ENCODE measurements at regions not wholly inside any gene's neighbourhood (a gene's known extent, or its start where the extent isn't known, plus 50 kb on each side); places are given as distances from the start of the nearest gene placed in this dataset.

DNA sequence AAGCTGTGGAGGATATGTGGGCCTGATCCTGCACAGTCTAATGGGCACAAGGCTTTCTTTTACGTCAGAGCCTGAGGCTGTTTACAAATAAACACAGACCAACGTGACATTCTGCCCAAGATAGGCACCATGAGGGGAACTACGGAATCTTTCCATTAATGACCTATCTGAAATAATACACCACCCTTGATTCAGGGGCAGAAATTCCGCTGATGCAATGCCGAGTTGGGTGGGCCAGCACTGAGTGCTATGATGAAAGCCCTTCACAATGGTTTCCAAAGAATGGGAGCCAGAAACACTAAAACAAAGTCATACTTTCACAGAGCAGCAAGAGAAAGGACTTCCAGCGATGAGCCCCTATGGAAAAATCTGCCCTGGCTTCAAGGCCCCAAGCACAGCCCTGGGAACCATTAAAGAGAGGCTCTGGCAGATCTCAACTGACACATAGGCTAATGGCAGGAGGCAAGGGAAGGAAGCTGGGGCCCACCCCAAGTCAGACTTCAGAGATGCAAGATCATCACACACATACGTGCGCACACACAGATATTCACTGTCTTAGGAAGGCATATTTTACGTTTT, 72.2 kb upstream of the DLX6 start:
- no peak for TF ChIP-seq TAF1 (conservative IDR thresholded peaks at IDR 0.05)
- no peak for TF ChIP-seq JUND (IDR thresholded peaks at IDR 0.05)
- TF ChIP-seq, protein P1, sequence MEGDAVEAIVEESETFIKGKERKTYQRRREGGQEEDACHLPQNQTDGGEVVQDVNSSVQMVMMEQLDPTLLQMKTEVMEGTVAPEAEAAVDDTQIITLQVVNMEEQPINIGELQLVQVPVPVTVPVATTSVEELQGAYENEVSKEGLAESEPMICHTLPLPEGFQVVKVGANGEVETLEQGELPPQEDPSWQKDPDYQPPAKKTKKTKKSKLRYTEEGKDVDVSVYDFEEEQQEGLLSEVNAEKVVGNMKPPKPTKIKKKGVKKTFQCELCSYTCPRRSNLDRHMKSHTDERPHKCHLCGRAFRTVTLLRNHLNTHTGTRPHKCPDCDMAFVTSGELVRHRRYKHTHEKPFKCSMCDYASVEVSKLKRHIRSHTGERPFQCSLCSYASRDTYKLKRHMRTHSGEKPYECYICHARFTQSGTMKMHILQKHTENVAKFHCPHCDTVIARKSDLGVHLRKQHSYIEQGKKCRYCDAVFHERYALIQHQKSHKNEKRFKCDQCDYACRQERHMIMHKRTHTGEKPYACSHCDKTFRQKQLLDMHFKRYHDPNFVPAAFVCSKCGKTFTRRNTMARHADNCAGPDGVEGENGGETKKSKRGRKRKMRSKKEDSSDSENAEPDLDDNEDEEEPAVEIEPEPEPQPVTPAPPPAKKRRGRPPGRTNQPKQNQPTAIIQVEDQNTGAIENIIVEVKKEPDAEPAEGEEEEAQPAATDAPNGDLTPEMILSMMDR (IDR thresholded peaks at IDR 0.05; ENCODE audit: low read depth, low read length, missing input control): no peak
- TF ChIP-seq, protein P2, sequence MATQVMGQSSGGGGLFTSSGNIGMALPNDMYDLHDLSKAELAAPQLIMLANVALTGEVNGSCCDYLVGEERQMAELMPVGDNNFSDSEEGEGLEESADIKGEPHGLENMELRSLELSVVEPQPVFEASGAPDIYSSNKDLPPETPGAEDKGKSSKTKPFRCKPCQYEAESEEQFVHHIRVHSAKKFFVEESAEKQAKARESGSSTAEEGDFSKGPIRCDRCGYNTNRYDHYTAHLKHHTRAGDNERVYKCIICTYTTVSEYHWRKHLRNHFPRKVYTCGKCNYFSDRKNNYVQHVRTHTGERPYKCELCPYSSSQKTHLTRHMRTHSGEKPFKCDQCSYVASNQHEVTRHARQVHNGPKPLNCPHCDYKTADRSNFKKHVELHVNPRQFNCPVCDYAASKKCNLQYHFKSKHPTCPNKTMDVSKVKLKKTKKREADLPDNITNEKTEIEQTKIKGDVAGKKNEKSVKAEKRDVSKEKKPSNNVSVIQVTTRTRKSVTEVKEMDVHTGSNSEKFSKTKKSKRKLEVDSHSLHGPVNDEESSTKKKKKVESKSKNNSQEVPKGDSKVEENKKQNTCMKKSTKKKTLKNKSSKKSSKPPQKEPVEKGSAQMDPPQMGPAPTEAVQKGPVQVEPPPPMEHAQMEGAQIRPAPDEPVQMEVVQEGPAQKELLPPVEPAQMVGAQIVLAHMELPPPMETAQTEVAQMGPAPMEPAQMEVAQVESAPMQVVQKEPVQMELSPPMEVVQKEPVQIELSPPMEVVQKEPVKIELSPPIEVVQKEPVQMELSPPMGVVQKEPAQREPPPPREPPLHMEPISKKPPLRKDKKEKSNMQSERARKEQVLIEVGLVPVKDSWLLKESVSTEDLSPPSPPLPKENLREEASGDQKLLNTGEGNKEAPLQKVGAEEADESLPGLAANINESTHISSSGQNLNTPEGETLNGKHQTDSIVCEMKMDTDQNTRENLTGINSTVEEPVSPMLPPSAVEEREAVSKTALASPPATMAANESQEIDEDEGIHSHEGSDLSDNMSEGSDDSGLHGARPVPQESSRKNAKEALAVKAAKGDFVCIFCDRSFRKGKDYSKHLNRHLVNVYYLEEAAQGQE (IDR thresholded peaks at IDR 0.05): no peak
- TF ChIP-seq HNF4G (IDR thresholded peaks at IDR 0.05): no peak
- TF ChIP-seq RAD21 (IDR thresholded peaks at IDR 0.05): no peak
- no peak for TF ChIP-seq GABPA (IDR thresholded peaks at IDR 0.05 in 1 of 2, conservative IDR thresholded peaks at IDR 0.05 in 1 of 2)
- TF ChIP-seq, protein P3, sequence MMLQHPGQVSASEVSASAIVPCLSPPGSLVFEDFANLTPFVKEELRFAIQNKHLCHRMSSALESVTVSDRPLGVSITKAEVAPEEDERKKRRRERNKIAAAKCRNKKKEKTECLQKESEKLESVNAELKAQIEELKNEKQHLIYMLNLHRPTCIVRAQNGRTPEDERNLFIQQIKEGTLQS (IDR thresholded peaks at IDR 0.05): no peak
- no peak for TF ChIP-seq FOXA1 (IDR thresholded peaks at IDR 0.05)
- TF ChIP-seq, protein P4, sequence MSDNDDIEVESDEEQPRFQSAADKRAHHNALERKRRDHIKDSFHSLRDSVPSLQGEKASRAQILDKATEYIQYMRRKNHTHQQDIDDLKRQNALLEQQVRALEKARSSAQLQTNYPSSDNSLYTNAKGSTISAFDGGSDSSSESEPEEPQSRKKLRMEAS (IDR thresholded peaks at IDR 0.05): no peak
- TF ChIP-seq SP1 (IDR thresholded peaks at IDR 0.05): no peak
